Muscle layer of duodenum (tissue), 2 donors: ENCODE measurements at regions not wholly inside any gene's neighbourhood (a gene's known extent, or its start where the extent isn't known, plus 50 kb on each side); places are given as distances from the start of the nearest gene placed in this dataset.
"Not testable (repeated sequence)": the region's sequence is repeated elsewhere in the genome, so short reads cannot be mapped to it uniquely, and the experiment has no call there.

ENCODE experiments used
- H3K27ac ChIP-seq: one replicate; pipeline ENCODE4 v1.7.0; 2013; ENCODE audit warnings: mild to moderate bottlenecking, low read length
- H3K27me3 ChIP-seq: one replicate; pipeline ENCODE4 v1.7.0; 2013; ENCODE audit warnings: low read depth, mild to moderate bottlenecking, control low read depth, low read length
- H3K36me3 ChIP-seq, 2 donors: one replicate each; pipeline ENCODE4 v1.7.0; 2013; ENCODE audit warnings: low read length in 2 of 2, control low read depth in 1 of 2, mild to moderate bottlenecking in 1 of 2; ENCODE audit not compliant: insufficient read depth in 2 of 2, control insufficient read depth in 1 of 2
- H3K4me1 ChIP-seq, 2 donors: one replicate each; pipeline ENCODE4 v1.7.0; 2013; ENCODE audit warnings: low read length in 2 of 2, mild to moderate bottlenecking in 2 of 2, control low read depth in 1 of 2, moderate library complexity in 1 of 2; ENCODE audit not compliant: insufficient read depth in 2 of 2, control insufficient read depth in 1 of 2
- H3K4me3 ChIP-seq, 2 donors: one replicate each; pipeline ENCODE4 v1.7.0; 2013; ENCODE audit warnings: low read length in 2 of 2, low read depth in 1 of 2, mild to moderate bottlenecking in 1 of 2
- H3K9me3 ChIP-seq, 2 donors: one replicate each; pipeline ENCODE4 v1.7.0; 2013; ENCODE audit warnings: low read length in 2 of 2, control low read depth in 1 of 2, mild to moderate bottlenecking in 1 of 2; ENCODE audit not compliant: control insufficient read depth in 1 of 2
- donor health status: healthy.

- H3K4me1 ChIP-seq, result no peaks in the 10 kb centered on the region
- no peak overlapping the region for H3K27ac ChIP-seq
- no peaks in the 10 kb centered on the region for H3K36me3 ChIP-seq
- no peak overlapping the region for H3K4me3 ChIP-seq
- no peaks in the 10 kb centered on the region for H3K9me3 ChIP-seq
- no peaks in the 10 kb centered on the region for H3K27me3 ChIP-seq
Measured at GRCh38 chr14:27608377-27608776, 1010.5 kb upstream of the NOVA1 start.

DNA sequence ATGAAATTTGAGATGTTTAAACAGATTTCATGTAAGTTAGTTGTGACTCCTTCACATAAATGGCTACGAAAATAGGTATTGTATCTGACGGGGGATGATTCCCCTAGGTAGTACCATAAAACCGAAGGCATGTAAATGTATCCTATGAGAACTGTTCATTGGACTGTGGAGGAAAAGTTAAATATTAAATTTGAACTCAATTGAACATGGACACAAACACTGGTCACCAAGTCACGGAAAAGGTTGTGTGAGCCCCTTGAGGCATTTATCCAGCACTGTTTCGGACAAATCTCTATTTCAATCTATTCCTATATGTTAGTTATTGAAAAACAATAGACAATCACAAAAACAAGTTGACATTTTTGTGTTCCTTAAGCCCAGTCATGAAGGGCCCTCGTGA lies 1014.3 kb upstream of the NOVA1 start:
- no peaks in the 10 kb centered on the region for H3K27me3 ChIP-seq
- H3K27ac ChIP-seq, result no peak overlapping the region
- H3K9me3 ChIP-seq, result no peaks in the 10 kb centered on the region
- H3K4me3 ChIP-seq, result no peak overlapping the region
- no peaks in the 10 kb centered on the region for H3K36me3 ChIP-seq
- no peaks in the 10 kb centered on the region for H3K4me1 ChIP-seq

DNA sequence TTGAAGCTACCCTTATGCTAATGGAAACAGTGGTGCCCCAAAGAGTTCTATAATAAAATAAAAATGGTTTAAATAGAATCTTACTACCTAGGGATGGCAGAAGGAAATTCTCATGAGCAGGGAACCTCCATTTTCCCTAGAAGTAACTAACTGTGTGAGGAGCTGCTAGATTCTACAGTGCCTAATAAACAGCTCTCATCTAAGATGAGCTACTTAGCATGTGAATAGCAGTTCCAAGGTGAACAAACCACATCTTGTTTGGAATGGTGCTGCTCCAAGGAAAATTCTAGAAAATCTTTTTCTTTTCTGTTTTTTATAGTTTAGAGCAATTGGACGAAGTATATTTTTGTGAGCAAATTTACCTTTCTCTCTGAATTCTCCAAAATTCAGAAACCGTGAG lies 1015.3 kb upstream of the NOVA1 start:
- Histone ChIP-seq H3K27ac (no peak overlapping the region), H3K36me3 (no peaks in the 10 kb centered on the region), H3K4me3 (no peak overlapping the region), H3K4me1 (no peaks in the 10 kb centered on the region), H3K9me3 (no peaks in the 10 kb centered on the region), H3K27me3 (no peaks in the 10 kb centered on the region)

DNA sequence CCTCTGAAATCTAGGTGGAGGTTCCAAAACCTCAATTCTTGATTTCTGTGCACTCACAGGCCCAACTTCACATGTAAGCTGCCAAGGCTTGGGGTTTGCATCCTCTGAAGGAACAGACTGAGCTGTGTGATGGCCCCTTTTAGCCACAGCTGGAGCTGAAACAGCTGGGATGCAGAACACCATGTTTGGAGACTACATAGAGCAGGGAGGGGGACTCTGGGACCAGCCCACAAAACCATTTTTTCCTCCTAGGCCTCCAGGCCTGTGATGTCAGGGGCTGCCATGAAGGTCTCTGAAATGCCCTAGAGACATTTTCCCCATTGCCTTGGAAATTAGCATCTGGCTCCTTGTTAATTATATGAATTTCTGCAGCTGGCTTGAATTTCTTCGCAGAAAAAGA lies 1025.9 kb upstream of the NOVA1 start:
- Histone ChIP-seq H3K27me3 (no peaks in the 10 kb centered on the region), H3K4me3 (no peak overlapping the region), H3K36me3 (no peaks in the 10 kb centered on the region), H3K4me1 (no peaks in the 10 kb centered on the region), H3K9me3 (peaks cover 0 to 9% of the 10 kb centered on the region in 2 donors), H3K27ac (no peak overlapping the region)

DNA sequence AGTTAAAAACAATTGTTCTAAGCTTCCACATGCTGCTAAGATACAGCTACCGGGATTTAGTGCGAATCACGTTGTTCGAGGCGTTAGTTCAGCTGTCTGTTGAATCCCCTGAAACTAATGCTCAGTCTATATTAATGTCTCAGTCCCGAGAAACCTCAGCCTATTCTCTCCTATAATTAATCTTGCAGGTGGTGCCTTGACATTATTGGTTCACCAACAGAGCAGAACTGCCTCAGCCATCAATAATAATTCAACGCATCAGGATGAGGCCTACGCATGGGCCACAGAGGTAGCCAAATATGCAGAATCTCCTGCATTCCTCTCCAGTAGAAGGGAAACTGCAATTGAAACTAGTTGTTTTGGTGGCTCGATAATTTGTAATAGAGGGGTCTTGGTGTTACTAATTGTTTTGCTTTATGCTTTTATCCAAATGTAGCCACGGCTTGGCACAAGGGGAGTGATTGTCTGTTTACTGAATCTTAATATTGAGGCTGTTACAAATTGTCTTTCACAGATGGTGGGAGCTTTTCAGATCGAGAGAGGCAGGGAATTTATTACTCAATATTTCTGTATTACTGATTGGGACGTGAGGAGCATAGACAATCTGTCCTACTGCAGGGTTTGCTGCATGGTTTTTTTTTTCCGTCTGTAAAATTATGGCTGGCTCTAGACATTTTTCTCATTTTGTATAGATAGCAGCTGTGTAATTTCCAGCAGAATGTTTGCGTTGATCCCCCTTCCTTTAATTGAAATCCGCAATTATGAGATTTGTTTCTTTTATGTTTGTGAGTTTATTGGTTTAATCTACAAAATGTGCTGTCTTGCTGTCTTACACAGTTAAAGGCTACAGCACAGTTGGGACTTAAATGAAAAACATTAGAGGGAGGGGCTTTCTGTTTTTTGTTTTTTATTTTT lies 1036.5 kb upstream of the NOVA1 start:
- Histone ChIP-seq H3K27ac (no peak overlapping the region), H3K27me3 (no peaks in the 10 kb centered on the region), H3K4me1 (no peaks in the 10 kb centered on the region), H3K9me3 (no peaks in the 10 kb centered on the region), H3K36me3 (no peaks in the 10 kb centered on the region), H3K4me3 (no peak overlapping the region)

GRCh38 chr14:27640688-27641087 lies 1042.9 kb upstream of the NOVA1 start:
- H3K36me3 ChIP-seq, H3K4me1 ChIP-seq, H3K4me3 ChIP-seq, H3K9me3 ChIP-seq, H3K27me3 ChIP-seq, H3K27ac ChIP-seq: not testable (repeated sequence)

- H3K4me1 ChIP-seq, result no peaks in the 10 kb centered on the region
- H3K27me3 ChIP-seq, result no peaks in the 10 kb centered on the region
- H3K27ac ChIP-seq, result no peak overlapping the region
- H3K36me3 ChIP-seq, result no peaks in the 10 kb centered on the region
- H3K9me3 ChIP-seq, result no peaks in the 10 kb centered on the region
- H3K4me3 ChIP-seq, result no peak overlapping the region
Measured at GRCh38 chr14:27642251-27642866, 1044.5 kb upstream of the NOVA1 start.

DNA sequence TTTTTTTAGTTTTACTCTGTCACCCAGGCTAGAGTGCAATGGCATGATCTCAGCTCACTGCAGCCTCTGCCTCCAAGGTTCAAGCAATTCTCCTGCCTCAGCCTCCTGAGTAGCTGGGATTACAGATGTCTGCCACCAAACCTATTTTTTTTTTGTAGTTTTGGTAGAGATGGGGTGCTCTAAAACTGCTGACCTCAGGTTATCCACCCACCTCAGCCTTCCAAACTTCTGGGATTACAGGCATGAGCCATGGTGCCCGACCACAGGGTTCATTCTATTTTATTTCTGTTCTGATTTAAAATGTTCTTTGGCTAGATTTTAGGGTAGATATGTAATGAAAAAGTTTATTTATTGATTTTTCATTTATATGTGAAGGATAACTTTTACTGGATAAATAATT lies 1062.8 kb upstream of the NOVA1 start:
- Histone ChIP-seq H3K9me3 (peaks cover 7% of the 10 kb centered on the region in 2 donors), H3K4me3 (no peak overlapping the region), H3K27me3 (no peaks in the 10 kb centered on the region), H3K27ac (no peak overlapping the region), H3K36me3 (no peaks in the 10 kb centered on the region), H3K4me1 (no peaks in the 10 kb centered on the region)

GRCh38 chr14:27668531-27668930 lies 1070.7 kb upstream of the NOVA1 start:
- Histone ChIP-seq H3K9me3 (no peaks in the 10 kb centered on the region), H3K4me1 (no peaks in the 10 kb centered on the region), H3K4me3 (no peak overlapping the region), H3K36me3 (no peaks in the 10 kb centered on the region), H3K27me3 (no peaks in the 10 kb centered on the region), H3K27ac (no peak overlapping the region)

DNA sequence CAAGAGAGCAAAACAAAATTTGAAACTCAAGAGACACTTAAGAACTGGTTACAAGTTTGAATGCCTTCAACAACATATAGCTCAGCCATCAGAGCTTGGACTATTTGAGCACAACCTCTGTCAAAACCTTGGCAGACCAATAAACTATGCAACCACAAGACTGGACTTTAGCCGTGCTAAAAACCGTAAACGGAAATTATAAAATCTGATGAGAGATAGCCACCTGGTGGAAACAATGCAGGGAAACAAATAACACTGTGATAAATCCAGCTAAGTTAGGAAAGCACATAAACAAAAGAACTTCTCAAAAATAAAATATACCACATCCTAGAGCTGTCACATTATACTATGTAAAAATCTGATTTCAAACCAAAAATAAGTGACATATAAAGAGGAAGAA lies 1074.2 kb upstream of the NOVA1 start:
- Histone ChIP-seq H3K27ac (no peak overlapping the region), H3K27me3 (no peaks in the 10 kb centered on the region), H3K4me3 (no peak overlapping the region), H3K36me3 (no peaks in the 10 kb centered on the region), H3K4me1 (no peaks in the 10 kb centered on the region), H3K9me3 (no peaks in the 10 kb centered on the region)

GRCh38 chr14:27672811-27673737 lies 1075.2 kb upstream of the NOVA1 start:
- H3K4me3 ChIP-seq, H3K27ac ChIP-seq, H3K27me3 ChIP-seq, H3K4me1 ChIP-seq, H3K36me3 ChIP-seq, H3K9me3 ChIP-seq: not testable (repeated sequence)
